GM12892 (cell line): ENCODE measurements at regions not wholly inside any gene's neighbourhood (a gene's known extent, or its start where the extent isn't known, plus 50 kb on each side); places are given as distances from the start of the nearest gene placed in this dataset.

ENCODE experiments used
- POLR2A ChIP-seq: IDR thresholded peaks from 2 replicates; pipeline ENCODE4 v1.6.1; 2011; ENCODE audit warnings: low read depth, low read length, control low read depth
- POLR2AphosphoS5 ChIP-seq: IDR thresholded peaks from 2 replicates; pipeline ENCODE4 v1.6.1; 2011; ENCODE audit warnings: low read depth, low read length, control low read depth

- TF ChIP-seq POLR2AphosphoS5 (no peak), POLR2A (no peak)
Measured at GRCh38 chr3:104392327-104392726, 974.4 kb upstream of the ALCAM start.
